ENCODE measurements at regions not wholly inside any gene's neighbourhood (a gene's known extent, or its start where the extent isn't known, plus 50 kb on each side); places are given as distances from the start of the nearest gene placed in this dataset.

DNA sequence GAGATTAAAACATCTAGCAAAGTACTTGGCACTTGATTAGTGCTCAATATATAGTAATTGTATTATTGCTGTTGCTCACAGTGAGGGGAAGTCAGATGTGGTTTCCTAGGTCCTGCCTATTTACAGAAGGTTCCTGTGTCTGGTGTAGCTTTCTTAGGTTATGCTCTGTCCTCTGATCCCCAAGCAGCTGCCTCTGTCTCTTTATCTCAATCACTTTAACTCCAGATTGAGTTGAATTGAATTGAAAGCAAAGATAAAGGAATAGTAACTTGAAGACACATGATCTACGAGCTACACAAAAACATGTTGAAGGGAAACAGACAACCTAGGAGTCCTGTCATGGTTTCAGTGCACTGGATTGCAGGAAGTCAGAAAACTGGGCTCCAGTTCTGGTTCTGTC, 113.9 kb upstream of the ADAMTSL1 start (continued):
- TF ChIP-seq HDAC2 (IDR thresholded peaks at IDR 0.05) = no peak
- TF ChIP-seq LARP7 (IDR thresholded peaks at IDR 0.05) = no peak
- TF ChIP-seq, protein P1, sequence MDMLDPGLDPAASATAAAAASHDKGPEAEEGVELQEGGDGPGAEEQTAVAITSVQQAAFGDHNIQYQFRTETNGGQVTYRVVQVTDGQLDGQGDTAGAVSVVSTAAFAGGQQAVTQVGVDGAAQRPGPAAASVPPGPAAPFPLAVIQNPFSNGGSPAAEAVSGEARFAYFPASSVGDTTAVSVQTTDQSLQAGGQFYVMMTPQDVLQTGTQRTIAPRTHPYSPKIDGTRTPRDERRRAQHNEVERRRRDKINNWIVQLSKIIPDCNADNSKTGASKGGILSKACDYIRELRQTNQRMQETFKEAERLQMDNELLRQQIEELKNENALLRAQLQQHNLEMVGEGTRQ (IDR thresholded peaks at IDR 0.05; ENCODE audit: borderline replicate concordance, low read depth, low read length) = no peak
- TF ChIP-seq, protein P2, sequence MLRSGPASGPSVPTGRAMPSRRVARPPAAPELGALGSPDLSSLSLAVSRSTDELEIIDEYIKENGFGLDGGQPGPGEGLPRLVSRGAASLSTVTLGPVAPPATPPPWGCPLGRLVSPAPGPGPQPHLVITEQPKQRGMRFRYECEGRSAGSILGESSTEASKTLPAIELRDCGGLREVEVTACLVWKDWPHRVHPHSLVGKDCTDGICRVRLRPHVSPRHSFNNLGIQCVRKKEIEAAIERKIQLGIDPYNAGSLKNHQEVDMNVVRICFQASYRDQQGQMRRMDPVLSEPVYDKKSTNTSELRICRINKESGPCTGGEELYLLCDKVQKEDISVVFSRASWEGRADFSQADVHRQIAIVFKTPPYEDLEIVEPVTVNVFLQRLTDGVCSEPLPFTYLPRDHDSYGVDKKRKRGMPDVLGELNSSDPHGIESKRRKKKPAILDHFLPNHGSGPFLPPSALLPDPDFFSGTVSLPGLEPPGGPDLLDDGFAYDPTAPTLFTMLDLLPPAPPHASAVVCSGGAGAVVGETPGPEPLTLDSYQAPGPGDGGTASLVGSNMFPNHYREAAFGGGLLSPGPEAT (IDR thresholded peaks at IDR 0.05; ENCODE audit: low read depth) = no peak
- no peak for TF ChIP-seq RBBP5 (conservative IDR thresholded peaks at IDR 0.05)
- no peak for TF ChIP-seq STAT3 (IDR thresholded peaks at IDR 0.05; ENCODE audit: low read depth, low read length)
- TF ChIP-seq TAF1 (IDR thresholded peaks at IDR 0.05; ENCODE audit: borderline replicate concordance, low read depth, low read length) = no peak

DNA sequence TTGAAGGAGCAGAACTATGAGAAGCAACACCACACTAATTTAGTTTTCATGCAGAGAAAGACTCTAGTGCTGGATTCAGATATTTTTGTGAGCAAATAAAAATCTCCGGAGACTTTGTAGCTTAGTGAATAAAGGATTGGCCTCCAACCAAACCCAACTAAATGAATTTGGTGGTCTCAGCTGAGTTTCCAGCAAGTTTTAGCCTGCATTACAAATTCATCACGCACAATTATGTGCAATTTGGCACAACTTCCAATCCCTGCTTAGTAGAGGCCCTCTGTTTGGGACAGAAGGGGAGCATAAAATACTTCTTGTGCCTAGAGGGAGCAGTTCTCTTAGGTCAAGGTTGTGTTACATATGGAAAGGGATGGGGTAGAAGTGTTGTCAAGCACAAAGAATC, 112.3 kb upstream of the ADAMTSL1 start:
- no TSS peak for BruUV-seq (replicated peaks)
- in situ Hi-C loops (cut with MboI) (no loop called here), intact Hi-C loops (cut with micrococcal nuclease; ENCODE audit: unreplicated experiment) (no loop called here)
- CTCF ChIA-PET = no interaction called here
- POLR2A ChIA-PET = no interaction called here
- H4K20me1 ChIP-seq (ENCODE audit: control insufficient read depth, insufficient read depth) = no peaks in the 10 kb centered on the region
- SMC1A ChIA-PET (ENCODE audit: uncharacterized antibody, unreplicated experiment) = no interaction called here
- H3K4me2 ChIP-seq (ENCODE audit: control insufficient read depth, insufficient read depth) = no peak overlapping the region
- H3K9ac ChIP-seq (ENCODE audit: control insufficient read depth, insufficient read depth, low read length) = no peak overlapping the region
- DNase-seq (ENCODE audit: low read depth, low spot score) = no peak
- no peaks in the 10 kb centered on the region for H3K9me3 ChIP-seq (replicated peaks; ENCODE audit: control insufficient read depth, insufficient read depth, low read length)
- no peaks in the 10 kb centered on the region for H3K36me3 ChIP-seq (ENCODE audit: control insufficient read depth in 2 of 2, insufficient read depth in 2 of 2, low read length in 1 of 2)
- no peaks in the 10 kb centered on the region for H3K79me2 ChIP-seq (ENCODE audit: control insufficient read depth, insufficient read depth, low read length)
- no peak overlapping the region for H2AFZ ChIP-seq (ENCODE audit: control insufficient read depth, low read depth, low read length)
- peaks cover 6% of the 10 kb centered on the region for H3K4me1 ChIP-seq (ENCODE audit: control insufficient read depth, insufficient read depth, low read length)
- no peak for FAIRE-seq
- ATAC-seq = no peak
- no peak overlapping the region for H3K4me3 ChIP-seq
- H3K27me3 ChIP-seq (replicated peaks in 1 of 2; ENCODE audit: control insufficient read depth in 2 of 2, insufficient read depth in 2 of 2, low read length in 1 of 2) = no peaks in the 10 kb centered on the region
- WGBS (ENCODE audit: insufficient coverage, insufficient replicate concordance, low lambda C conversion rate, missing lambda C conversion rate) = 32% methylated on average over 2 of the region's 2 CpGs
- RAD21 ChIA-PET (ENCODE audit: unreplicated experiment) = no interaction called here
- H3K27ac ChIP-seq (ENCODE audit: control insufficient read depth, insufficient read depth) = no peak overlapping the region
- TF ChIP-seq SIX5 (IDR thresholded peaks at IDR 0.05; ENCODE audit: low read depth, low read length, severe bottlenecking) = no peak
- TF ChIP-seq, protein P3, sequence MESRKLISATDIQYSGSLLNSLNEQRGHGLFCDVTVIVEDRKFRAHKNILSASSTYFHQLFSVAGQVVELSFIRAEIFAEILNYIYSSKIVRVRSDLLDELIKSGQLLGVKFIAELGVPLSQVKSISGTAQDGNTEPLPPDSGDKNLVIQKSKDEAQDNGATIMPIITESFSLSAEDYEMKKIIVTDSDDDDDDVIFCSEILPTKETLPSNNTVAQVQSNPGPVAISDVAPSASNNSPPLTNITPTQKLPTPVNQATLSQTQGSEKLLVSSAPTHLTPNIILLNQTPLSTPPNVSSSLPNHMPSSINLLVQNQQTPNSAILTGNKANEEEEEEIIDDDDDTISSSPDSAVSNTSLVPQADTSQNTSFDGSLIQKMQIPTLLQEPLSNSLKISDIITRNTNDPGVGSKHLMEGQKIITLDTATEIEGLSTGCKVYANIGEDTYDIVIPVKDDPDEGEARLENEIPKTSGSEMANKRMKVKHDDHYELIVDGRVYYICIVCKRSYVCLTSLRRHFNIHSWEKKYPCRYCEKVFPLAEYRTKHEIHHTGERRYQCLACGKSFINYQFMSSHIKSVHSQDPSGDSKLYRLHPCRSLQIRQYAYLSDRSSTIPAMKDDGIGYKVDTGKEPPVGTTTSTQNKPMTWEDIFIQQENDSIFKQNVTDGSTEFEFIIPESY (IDR thresholded peaks at IDR 0.05) = no peak
- no peak for TF ChIP-seq ATF7 (IDR thresholded peaks at IDR 0.05; ENCODE audit: low read depth)
- TF ChIP-seq, protein P4, sequence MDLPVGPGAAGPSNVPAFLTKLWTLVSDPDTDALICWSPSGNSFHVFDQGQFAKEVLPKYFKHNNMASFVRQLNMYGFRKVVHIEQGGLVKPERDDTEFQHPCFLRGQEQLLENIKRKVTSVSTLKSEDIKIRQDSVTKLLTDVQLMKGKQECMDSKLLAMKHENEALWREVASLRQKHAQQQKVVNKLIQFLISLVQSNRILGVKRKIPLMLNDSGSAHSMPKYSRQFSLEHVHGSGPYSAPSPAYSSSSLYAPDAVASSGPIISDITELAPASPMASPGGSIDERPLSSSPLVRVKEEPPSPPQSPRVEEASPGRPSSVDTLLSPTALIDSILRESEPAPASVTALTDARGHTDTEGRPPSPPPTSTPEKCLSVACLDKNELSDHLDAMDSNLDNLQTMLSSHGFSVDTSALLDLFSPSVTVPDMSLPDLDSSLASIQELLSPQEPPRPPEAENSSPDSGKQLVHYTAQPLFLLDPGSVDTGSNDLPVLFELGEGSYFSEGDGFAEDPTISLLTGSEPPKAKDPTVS (IDR thresholded peaks at IDR 0.05; ENCODE audit: low read depth, low read length) = no peak
- no peak for TF ChIP-seq RELA (IDR thresholded peaks at IDR 0.05; ENCODE audit: borderline replicate concordance, partially characterized antibody)
- TF ChIP-seq MTA3 (IDR thresholded peaks at IDR 0.05; ENCODE audit: borderline replicate concordance, low read length) = no peak
- no peak for TF ChIP-seq RAD21 (IDR thresholded peaks at IDR 0.05; ENCODE audit: insufficient read depth, low read depth, low read length)
- no peak for TF ChIP-seq EP300 (IDR thresholded peaks at IDR 0.05; ENCODE audit: borderline replicate concordance in 1 of 2, control insufficient read depth in 1 of 2, low read depth in 2 of 2, low read length in 2 of 2)
- no peak for TF ChIP-seq ASH2L (IDR thresholded peaks at IDR 0.05; ENCODE audit: borderline replicate concordance, low read depth)
- TF ChIP-seq KDM1A (IDR thresholded peaks at IDR 0.05; ENCODE audit: borderline replicate concordance) = no peak
